ENCODE measurements at regions not wholly inside any gene's neighbourhood (a gene's known extent, or its start where the extent isn't known, plus 50 kb on each side); places are given as distances from the start of the nearest gene placed in this dataset.

DNA sequence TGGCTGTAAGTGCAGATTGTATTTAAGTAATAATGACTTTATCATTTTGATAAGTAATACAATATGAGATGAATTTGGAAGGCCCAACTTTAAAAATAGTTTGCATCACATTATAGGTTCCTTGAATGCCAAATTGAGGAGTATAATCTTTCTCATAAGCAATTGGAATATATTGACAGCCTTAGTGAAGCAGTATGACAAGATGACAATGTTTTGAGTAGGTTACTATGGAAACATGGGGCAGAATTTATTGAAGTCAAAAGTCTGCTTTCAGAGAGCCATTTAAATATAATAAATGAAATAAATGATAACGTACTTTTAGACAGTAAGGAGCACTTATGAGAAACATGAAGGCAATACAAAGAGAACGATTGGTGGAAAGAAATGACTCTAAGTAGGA, 776.4 kb downstream of the TECRL start:
- no peak overlapping the region for H3K4me2 ChIP-seq (ENCODE audit: control insufficient read depth, insufficient read depth)
- FAIRE-seq (no peak), ATAC-seq (no peak), DNase-seq (ENCODE audit: low read depth, low spot score) (no peak)
- no peak overlapping the region for H2AFZ ChIP-seq (ENCODE audit: control insufficient read depth, low read depth, low read length)
- H3K27me3 ChIP-seq (replicated peaks in 1 of 2; ENCODE audit: control insufficient read depth in 2 of 2, insufficient read depth in 2 of 2, low read length in 1 of 2), result no peaks in the 10 kb centered on the region
- H3K27ac ChIP-seq (ENCODE audit: control insufficient read depth, insufficient read depth), result no peak overlapping the region
- in situ Hi-C loops (cut with MboI), result no loop called here
- POLR2A ChIA-PET, result no interaction called here
- intact Hi-C loops (cut with micrococcal nuclease; ENCODE audit: unreplicated experiment), result no loop called here
- no peaks in the 10 kb centered on the region for H3K79me2 ChIP-seq (ENCODE audit: control insufficient read depth, insufficient read depth, low read length)
- no TSS peak for BruUV-seq (replicated peaks)
- no peak overlapping the region for H3K9ac ChIP-seq (ENCODE audit: control insufficient read depth, insufficient read depth, low read length)
- H3K36me3 ChIP-seq (ENCODE audit: control insufficient read depth in 2 of 2, insufficient read depth in 2 of 2, low read length in 1 of 2), result no peaks in the 10 kb centered on the region
- CTCF ChIA-PET, result no interaction called here
- SMC1A ChIA-PET (ENCODE audit: uncharacterized antibody, unreplicated experiment), result no interaction called here
- no peak overlapping the region for H3K4me3 ChIP-seq
- 0% methylated on average over 2 of the region's 2 CpGs for WGBS (ENCODE audit: insufficient coverage, insufficient replicate concordance, low lambda C conversion rate, missing lambda C conversion rate)
- H4K20me1 ChIP-seq (ENCODE audit: control insufficient read depth, insufficient read depth), result no peaks in the 10 kb centered on the region
- TF ChIP-seq RUNX3 (IDR thresholded peaks at IDR 0.05; ENCODE audit: low read length), result no peak
- TF ChIP-seq CBX3 (IDR thresholded peaks at IDR 0.05; ENCODE audit: borderline replicate concordance, low read depth), result no peak
- TF ChIP-seq JUND (IDR thresholded peaks at IDR 0.05; ENCODE audit: low read depth, low read length), result no peak
- no peak for TF ChIP-seq TCF7 (IDR thresholded peaks at IDR 0.05; ENCODE audit: borderline replicate concordance)
- no peak for TF ChIP-seq POLR2AphosphoS2 (IDR thresholded peaks at IDR 0.05; ENCODE audit: low read depth, low read length)
- TF ChIP-seq NR2F1 (conservative IDR thresholded peaks at IDR 0.05), result no peak
- TF ChIP-seq ZNF207 (IDR thresholded peaks at IDR 0.05; ENCODE audit: borderline replicate concordance), result no peak
- TF ChIP-seq BACH1 (IDR thresholded peaks at IDR 0.05; ENCODE audit: borderline replicate concordance), result no peak
- no peak for TF ChIP-seq NBN (IDR thresholded peaks at IDR 0.05)
- H3K9me3 ChIP-seq (replicated peaks; ENCODE audit: control insufficient read depth, insufficient read depth, low read length), result no peaks in the 10 kb centered on the region
- no peaks in the 10 kb centered on the region for H3K4me1 ChIP-seq (ENCODE audit: control insufficient read depth, insufficient read depth, low read length)
- RAD21 ChIA-PET (ENCODE audit: unreplicated experiment), result no interaction called here

DNA sequence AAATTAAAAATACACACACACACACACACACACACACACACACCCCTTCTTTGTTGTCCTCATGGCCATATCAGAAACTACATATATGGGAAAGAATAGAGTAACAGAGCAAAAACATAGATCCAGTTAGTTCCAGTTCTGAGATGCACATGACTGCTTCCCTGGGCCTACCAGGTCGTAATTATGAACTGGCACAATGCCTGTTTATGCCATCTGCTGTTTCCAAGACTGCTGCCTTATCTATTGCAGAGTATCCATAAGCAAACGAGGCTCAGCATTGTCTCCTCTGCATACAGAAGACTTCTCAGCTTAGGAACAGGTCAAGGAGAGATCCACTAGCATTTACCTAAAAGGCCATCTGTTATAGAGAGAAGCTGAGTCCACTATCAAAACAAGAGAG, 789.0 kb downstream of the TECRL start:
- CTCF ChIA-PET, result interaction anchor here (1.5 kb wide), 1 partner anchor 13 kb away, joined by 5 read pairs; no protein-coding TSS in a partner anchor
- SMC1A ChIA-PET (ENCODE audit: uncharacterized antibody, unreplicated experiment), result interaction anchor here (0.7 to 2.1 kb wide), 11 partner anchors 8 to 136 kb away, joined by 3 to 8 read pairs (median 3); no protein-coding TSS in a partner anchor
- no peaks in the 10 kb centered on the region for H3K4me1 ChIP-seq (ENCODE audit: control insufficient read depth, insufficient read depth, low read length)
- no peaks in the 10 kb centered on the region for H4K20me1 ChIP-seq (ENCODE audit: control insufficient read depth, insufficient read depth)
- TF ChIP-seq, protein P1, sequence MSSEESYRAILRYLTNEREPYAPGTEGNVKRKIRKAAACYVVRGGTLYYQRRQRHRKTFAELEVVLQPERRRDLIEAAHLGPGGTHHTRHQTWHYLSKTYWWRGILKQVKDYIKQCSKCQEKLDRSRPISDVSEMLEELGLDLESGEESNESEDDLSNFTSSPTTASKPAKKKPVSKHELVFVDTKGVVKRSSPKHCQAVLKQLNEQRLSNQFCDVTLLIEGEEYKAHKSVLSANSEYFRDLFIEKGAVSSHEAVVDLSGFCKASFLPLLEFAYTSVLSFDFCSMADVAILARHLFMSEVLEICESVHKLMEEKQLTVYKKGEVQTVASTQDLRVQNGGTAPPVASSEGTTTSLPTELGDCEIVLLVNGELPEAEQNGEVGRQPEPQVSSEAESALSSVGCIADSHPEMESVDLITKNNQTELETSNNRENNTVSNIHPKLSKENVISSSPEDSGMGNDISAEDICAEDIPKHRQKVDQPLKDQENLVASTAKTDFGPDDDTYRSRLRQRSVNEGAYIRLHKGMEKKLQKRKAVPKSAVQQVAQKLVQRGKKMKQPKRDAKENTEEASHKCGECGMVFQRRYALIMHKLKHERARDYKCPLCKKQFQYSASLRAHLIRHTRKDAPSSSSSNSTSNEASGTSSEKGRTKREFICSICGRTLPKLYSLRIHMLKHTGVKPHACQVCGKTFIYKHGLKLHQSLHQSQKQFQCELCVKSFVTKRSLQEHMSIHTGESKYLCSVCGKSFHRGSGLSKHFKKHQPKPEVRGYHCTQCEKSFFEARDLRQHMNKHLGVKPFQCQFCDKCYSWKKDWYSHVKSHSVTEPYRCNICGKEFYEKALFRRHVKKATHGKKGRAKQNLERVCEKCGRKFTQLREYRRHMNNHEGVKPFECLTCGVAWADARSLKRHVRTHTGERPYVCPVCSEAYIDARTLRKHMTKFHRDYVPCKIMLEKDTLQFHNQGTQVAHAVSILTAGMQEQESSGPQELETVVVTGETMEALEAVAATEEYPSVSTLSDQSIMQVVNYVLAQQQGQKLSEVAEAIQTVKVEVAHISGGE (CRISPR knock-in tag; IDR thresholded peaks at IDR 0.05), result no peak
- no peak for TF ChIP-seq KLF5 (IDR thresholded peaks at IDR 0.05; ENCODE audit: partially characterized antibody)
- no peak for TF ChIP-seq MEF2A (IDR thresholded peaks at IDR 0.05; ENCODE audit: insufficient read depth, low read depth, low read length)
- no peak for TF ChIP-seq ZZZ3 (IDR thresholded peaks at IDR 0.05; ENCODE audit: control insufficient read depth, insufficient read length, low read depth)
- H3K9me3 ChIP-seq (replicated peaks; ENCODE audit: control insufficient read depth, insufficient read depth, low read length), result no peaks in the 10 kb centered on the region
- H3K4me3 ChIP-seq, result no peak overlapping the region
- no peak overlapping the region for H3K9ac ChIP-seq (ENCODE audit: control insufficient read depth, insufficient read depth, low read length)
- FAIRE-seq, result no peak
- POLR2A ChIA-PET, result no interaction called here
- H3K79me2 ChIP-seq (ENCODE audit: control insufficient read depth, insufficient read depth, low read length), result no peaks in the 10 kb centered on the region
- in situ Hi-C loops (cut with MboI) (no loop called here), intact Hi-C loops (cut with micrococcal nuclease; ENCODE audit: unreplicated experiment) (no loop called here)
- DNase-seq (ENCODE audit: low read depth, low spot score), result no peak
- H2AFZ ChIP-seq (ENCODE audit: control insufficient read depth, low read depth, low read length), result no peak overlapping the region
- peak; percentile 54 for ATAC-seq
- H3K4me2 ChIP-seq (ENCODE audit: control insufficient read depth, insufficient read depth), result no peak overlapping the region
- H3K27ac ChIP-seq (ENCODE audit: control insufficient read depth, insufficient read depth), result no peak overlapping the region
- 3% methylated on average over 2 of the region's 2 CpGs for WGBS (ENCODE audit: insufficient coverage, insufficient replicate concordance, low lambda C conversion rate, missing lambda C conversion rate)
- RAD21 ChIA-PET (ENCODE audit: unreplicated experiment), result interaction anchor here (0.8 to 2.4 kb wide), 6 partner anchors 12 to 93 kb away, joined by 3 to 8 read pairs (median 3); no protein-coding TSS in a partner anchor
- BruUV-seq (replicated peaks), result no TSS peak
- no peaks in the 10 kb centered on the region for H3K27me3 ChIP-seq (replicated peaks in 1 of 2; ENCODE audit: control insufficient read depth in 2 of 2, insufficient read depth in 2 of 2, low read length in 1 of 2)
- no peaks in the 10 kb centered on the region for H3K36me3 ChIP-seq (ENCODE audit: control insufficient read depth in 2 of 2, insufficient read depth in 2 of 2, low read length in 1 of 2)

Data from GM12878 (cell line).